DND-41 (cell line): ENCODE measurements at regions not wholly inside any gene's neighbourhood (a gene's known extent, or its start where the extent isn't known, plus 50 kb on each side); places are given as distances from the start of the nearest gene placed in this dataset.

Experiments
- CTCF ChIP-seq: IDR thresholded peaks from 2 replicates; pipeline ENCODE4 v1.5.1; 2012; ENCODE audit warnings: borderline replicate concordance, low read length, moderate library complexity, mild to moderate bottlenecking; ENCODE audit not compliant: poor library complexity, severe bottlenecking; ENCODE audit errors: extremely low read depth
- EZH2 ChIP-seq: IDR thresholded peaks from 3 replicates; pipeline ENCODE4 v1.6.1; 2012; ENCODE audit warnings: borderline replicate concordance, low read depth, mild to moderate bottlenecking, moderate library complexity, low read length, inconsistent platforms; ENCODE audit not compliant: severe bottlenecking

DNA sequence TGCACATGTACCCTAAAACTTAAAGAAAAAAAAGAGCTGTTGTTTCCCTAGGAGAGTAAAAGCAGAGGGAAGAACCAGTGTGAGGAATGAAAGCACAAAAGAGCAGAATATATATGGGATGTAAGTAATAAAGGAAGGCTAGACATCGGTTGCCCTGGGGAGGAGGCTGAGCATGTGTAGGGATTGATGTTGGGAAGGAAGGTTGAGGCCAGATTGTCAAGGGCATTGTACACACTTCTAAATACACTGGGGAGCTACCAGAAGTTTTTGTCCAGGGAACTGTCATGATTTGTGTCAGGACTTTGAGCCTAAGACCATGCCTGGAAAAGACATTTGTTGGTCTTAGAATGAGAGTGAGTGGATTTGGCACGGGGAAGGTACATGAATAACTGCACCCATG is 467.1 kb downstream of the GPAT3 start:
- TF ChIP-seq CTCF (no peak), EZH2 (no peak)
